Panc1 (cell line): ENCODE measurements at regions not wholly inside any gene's neighbourhood (a gene's known extent, or its start where the extent isn't known, plus 50 kb on each side); places are given as distances from the start of the nearest gene placed in this dataset.

Source experiments
- ATAC-seq: fragments of 200-7000 bp; cut with Tn5 transposase; 2 replicates; pipeline ENCODE4 v1.9.1; 2020; ENCODE audit warnings: mild to moderate bottlenecking, moderate library complexity
- BruUV-seq: library from RNA; stranded (reverse); fragments of 400-500 nt; replicated peaks from 2 replicates; lab custom pipeline; 2021; lab: Mats Ljungman, UMichigan
- CTCF ChIA-PET: fragments of 300-600 bp; sonication (Branson Sonifier 250); formaldehyde crosslinking; loops from one replicate; lab custom pipeline; 2022; ENCODE audit warnings: antibody characterized with exemption; lab: Charles Lee
- POLR2A ChIA-PET: fragments of 300-600 bp; sonication (Branson Sonifier 250); formaldehyde crosslinking; loops from one replicate; lab custom pipeline; 2022; ENCODE audit warnings: antibody characterized with exemption; lab: Charles Lee
- DNase-seq: peaks from one replicate; pipeline ENCODE4 v3.0.0-alpha.2; 2010; ENCODE audit warnings: low read depth, low spot score
- H3K27ac ChIP-seq: 2 replicates; pipeline ENCODE4 v1.5.1; 2011; ENCODE audit warnings: mild to moderate bottlenecking, low read length, inconsistent platforms
- H3K27me3 ChIP-seq: fragments of 200-500 bp; sonication (Bioruptor generic); 2 replicates; pipeline ENCODE4 v1.6.0; 2014; ENCODE audit warnings: low read length, inconsistent platforms; ENCODE audit not compliant: control insufficient read depth, insufficient read depth
- H3K36me3 ChIP-seq: fragments of 200-500 bp; sonication (Bioruptor generic); 2 replicates; pipeline ENCODE4 v1.5.1; 2014; ENCODE audit warnings: inconsistent platforms, mild to moderate bottlenecking, low read length, moderate library complexity; ENCODE audit not compliant: control insufficient read depth, insufficient read depth
- H3K4me1 ChIP-seq: 2 replicates; pipeline ENCODE4 v1.5.1; 2011; ENCODE audit warnings: inconsistent platforms, mild to moderate bottlenecking, low read length, moderate library complexity; ENCODE audit not compliant: control insufficient read depth, insufficient read depth
- H3K4me3 ChIP-seq, 2 experiments: 2 replicates each; pipeline ENCODE4 v1.5.1; 2011 to 2012; ENCODE audit warnings: low read depth in 2 of 2, low read length in 2 of 2, mild to moderate bottlenecking in 2 of 2, inconsistent platforms in 1 of 2, moderate library complexity in 1 of 2
- H3K9me3 ChIP-seq: fragments of 200-500 bp; sonication (Bioruptor generic); 2 replicates; pipeline ENCODE4 v1.5.1; 2014; ENCODE audit warnings: low read depth, mild to moderate bottlenecking, inconsistent platforms, low read length, moderate library complexity; ENCODE audit not compliant: control insufficient read depth, insufficient read depth
- POLR2AphosphoS5 ChIP-seq: IDR thresholded peaks from 2 replicates; pipeline ENCODE4 v1.6.1; 2012; ENCODE audit warnings: mild to moderate bottlenecking, low read depth, low read length, moderate library complexity
- SIN3A ChIP-seq: IDR thresholded peaks from 2 replicates; pipeline ENCODE4 v1.6.1; 2012; ENCODE audit warnings: low read depth, mild to moderate bottlenecking, low read length, moderate library complexity, borderline replicate concordance; ENCODE audit not compliant: insufficient read depth
- TCF7L2 ChIP-seq: IDR thresholded peaks from 2 replicates; pipeline ENCODE4 v1.6.1; 2011; ENCODE audit warnings: mild to moderate bottlenecking, low read depth, low read length, inconsistent platforms
- in situ Hi-C: cut with HindIII; loops from 2 replicates; pipeline ENCODE4 v1.10.0; 2016; ENCODE audit warnings: low sequenced_read_pairs, low pct_unique_long_range_greater_than_20kb
- intact Hi-C: fragments of 100-400 bp; cut with micrococcal nuclease; formaldehyde crosslinking; loops from one replicate; pipeline ENCODE4 v1.10.0; 2022; ENCODE audit not compliant: unreplicated experiment
- TF ChIP-seq, protein P1 (sequence below): fragments of 450-650 bp; IDR thresholded peaks from 2 replicates; pipeline ENCODE4 v1.5.1; 2017; ENCODE audit warnings: mild to moderate bottlenecking
- TF ChIP-seq, protein P2 (sequence below), 2 experiments: IDR thresholded peaks; 2 replicates each; pipeline ENCODE4 v1.6.1; 2011 to 2012; ENCODE audit warnings: low read depth in 2 of 2, control low read depth in 1 of 2, low read length in 1 of 2, mild to moderate bottlenecking in 1 of 2, moderate library complexity in 1 of 2; ENCODE audit not compliant: insufficient read depth in 1 of 2

DNA sequence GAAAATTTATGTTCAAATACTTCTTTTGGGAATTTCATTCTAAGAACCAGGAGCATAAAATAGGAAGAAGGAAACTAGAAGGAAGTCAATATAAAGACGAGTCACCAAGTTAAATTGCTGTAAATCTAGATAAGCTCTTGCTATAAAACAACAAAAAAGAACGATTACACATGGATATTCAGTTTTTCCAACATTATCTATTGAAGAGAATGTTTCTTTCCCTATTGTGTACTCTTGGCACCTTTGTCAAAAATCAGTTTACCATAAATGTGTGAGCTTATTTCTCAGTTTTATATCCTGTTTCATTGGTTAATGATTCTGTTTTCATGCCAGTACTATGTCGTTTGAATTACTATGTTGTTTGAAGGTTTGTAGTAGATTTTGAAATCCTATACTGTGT is 536.3 kb upstream of the MKI67 start:
- Histone ChIP-seq H3K4me1 (no peaks in the 10 kb centered on the region), H3K27me3 (no peaks in the 10 kb centered on the region), H3K27ac (no peak overlapping the region), H3K4me3 (no peak overlapping the region), H3K36me3 (no peaks in the 10 kb centered on the region), H3K9me3 (no peaks in the 10 kb centered on the region; the same call in 1 of the 2 replicates)
- CTCF ChIA-PET: no interaction called here
- DNase-seq (no peak), ATAC-seq (no peak)
- intact Hi-C loops (no loop called here), in situ Hi-C loops (no loop called here)
- POLR2A ChIA-PET: no interaction called here
- TF ChIP-seq, protein P1, sequence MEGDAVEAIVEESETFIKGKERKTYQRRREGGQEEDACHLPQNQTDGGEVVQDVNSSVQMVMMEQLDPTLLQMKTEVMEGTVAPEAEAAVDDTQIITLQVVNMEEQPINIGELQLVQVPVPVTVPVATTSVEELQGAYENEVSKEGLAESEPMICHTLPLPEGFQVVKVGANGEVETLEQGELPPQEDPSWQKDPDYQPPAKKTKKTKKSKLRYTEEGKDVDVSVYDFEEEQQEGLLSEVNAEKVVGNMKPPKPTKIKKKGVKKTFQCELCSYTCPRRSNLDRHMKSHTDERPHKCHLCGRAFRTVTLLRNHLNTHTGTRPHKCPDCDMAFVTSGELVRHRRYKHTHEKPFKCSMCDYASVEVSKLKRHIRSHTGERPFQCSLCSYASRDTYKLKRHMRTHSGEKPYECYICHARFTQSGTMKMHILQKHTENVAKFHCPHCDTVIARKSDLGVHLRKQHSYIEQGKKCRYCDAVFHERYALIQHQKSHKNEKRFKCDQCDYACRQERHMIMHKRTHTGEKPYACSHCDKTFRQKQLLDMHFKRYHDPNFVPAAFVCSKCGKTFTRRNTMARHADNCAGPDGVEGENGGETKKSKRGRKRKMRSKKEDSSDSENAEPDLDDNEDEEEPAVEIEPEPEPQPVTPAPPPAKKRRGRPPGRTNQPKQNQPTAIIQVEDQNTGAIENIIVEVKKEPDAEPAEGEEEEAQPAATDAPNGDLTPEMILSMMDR: no peak
- TF ChIP-seq, protein P2, sequence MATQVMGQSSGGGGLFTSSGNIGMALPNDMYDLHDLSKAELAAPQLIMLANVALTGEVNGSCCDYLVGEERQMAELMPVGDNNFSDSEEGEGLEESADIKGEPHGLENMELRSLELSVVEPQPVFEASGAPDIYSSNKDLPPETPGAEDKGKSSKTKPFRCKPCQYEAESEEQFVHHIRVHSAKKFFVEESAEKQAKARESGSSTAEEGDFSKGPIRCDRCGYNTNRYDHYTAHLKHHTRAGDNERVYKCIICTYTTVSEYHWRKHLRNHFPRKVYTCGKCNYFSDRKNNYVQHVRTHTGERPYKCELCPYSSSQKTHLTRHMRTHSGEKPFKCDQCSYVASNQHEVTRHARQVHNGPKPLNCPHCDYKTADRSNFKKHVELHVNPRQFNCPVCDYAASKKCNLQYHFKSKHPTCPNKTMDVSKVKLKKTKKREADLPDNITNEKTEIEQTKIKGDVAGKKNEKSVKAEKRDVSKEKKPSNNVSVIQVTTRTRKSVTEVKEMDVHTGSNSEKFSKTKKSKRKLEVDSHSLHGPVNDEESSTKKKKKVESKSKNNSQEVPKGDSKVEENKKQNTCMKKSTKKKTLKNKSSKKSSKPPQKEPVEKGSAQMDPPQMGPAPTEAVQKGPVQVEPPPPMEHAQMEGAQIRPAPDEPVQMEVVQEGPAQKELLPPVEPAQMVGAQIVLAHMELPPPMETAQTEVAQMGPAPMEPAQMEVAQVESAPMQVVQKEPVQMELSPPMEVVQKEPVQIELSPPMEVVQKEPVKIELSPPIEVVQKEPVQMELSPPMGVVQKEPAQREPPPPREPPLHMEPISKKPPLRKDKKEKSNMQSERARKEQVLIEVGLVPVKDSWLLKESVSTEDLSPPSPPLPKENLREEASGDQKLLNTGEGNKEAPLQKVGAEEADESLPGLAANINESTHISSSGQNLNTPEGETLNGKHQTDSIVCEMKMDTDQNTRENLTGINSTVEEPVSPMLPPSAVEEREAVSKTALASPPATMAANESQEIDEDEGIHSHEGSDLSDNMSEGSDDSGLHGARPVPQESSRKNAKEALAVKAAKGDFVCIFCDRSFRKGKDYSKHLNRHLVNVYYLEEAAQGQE (IDR thresholded peaks at IDR 0.05; ENCODE audit: insufficient read depth in 1 of 2, low read depth in 2 of 2, low read length in 1 of 2): no peak
- TF ChIP-seq POLR2AphosphoS5 (no peak), TCF7L2 (no peak), SIN3A (no peak)
- no TSS peak for BruUV-seq

DNA sequence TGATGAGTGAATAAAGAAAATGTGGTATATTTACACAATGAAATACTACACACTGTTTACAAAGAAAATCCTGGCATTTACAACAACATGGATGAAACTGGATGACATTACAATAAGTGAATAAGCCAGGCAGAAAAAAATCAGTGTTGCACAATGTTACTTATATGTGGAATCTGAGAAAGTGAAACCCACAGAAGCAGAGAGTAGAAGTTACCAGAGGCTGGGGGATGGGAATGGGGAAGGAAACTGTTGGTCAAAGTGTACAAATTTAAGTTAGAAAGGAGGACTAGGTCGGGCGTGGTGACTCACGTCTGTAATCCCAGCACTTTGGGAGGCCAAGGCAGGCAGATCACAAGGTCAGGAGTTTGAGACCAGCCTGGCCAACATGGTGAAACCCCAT is 538.5 kb upstream of the MKI67 start:
- H3K36me3 ChIP-seq: no peaks in the 10 kb centered on the region
- intact Hi-C loops (no loop called here), in situ Hi-C loops (no loop called here)
- ATAC-seq (no peak), DNase-seq (no peak)
- no peak overlapping the region for H3K4me3 ChIP-seq
- H3K27ac ChIP-seq: no peak overlapping the region
- H3K4me1 ChIP-seq: no peaks in the 10 kb centered on the region
- POLR2A ChIA-PET: no interaction called here
- TF ChIP-seq SIN3A (no peak), POLR2AphosphoS5 (no peak), TCF7L2 (no peak)
- TF ChIP-seq, protein P2 (IDR thresholded peaks at IDR 0.05; ENCODE audit: insufficient read depth in 1 of 2, low read depth in 2 of 2, low read length in 1 of 2): no peak
- TF ChIP-seq, protein P1: no peak
- CTCF ChIA-PET: no interaction called here
- no TSS peak for BruUV-seq
- H3K9me3 ChIP-seq: no peaks in the 10 kb centered on the region; the same call in 1 of the 2 replicates
- no peaks in the 10 kb centered on the region for H3K27me3 ChIP-seq
